K562 (cell line): ENCODE measurements at regions not wholly inside any gene's neighbourhood (a gene's known extent, or its start where the extent isn't known, plus 50 kb on each side); places are given as distances from the start of the nearest gene placed in this dataset.

ENCODE experiments used
- ATAC-seq: fragments of 200-7000 bp; cut with Tn5 transposase; 3 replicates; pipeline ENCODE4 v1.9.1; 2020; ENCODE audit warnings: moderate library complexity
- BruUV-seq: library from RNA; stranded (reverse); fragments of 400-500 nt; replicated peaks from 2 replicates; lab custom pipeline; 2021; lab: Mats Ljungman, UMichigan
- CTCF ChIA-PET: fragments of 300-600 bp; formaldehyde crosslinking; extraction: SDS; loops from one replicate; lab custom pipeline; 2021; ENCODE audit warnings: low intra/inter-chr PET ratio; lab: Yijun Ruan, JAX
- POLR2A ChIA-PET: fragments of 300-600, 350-650 bp; sonication (Branson Sonifier 250); formaldehyde crosslinking; extraction: SDS; loops from one replicate; lab custom pipeline; 2021; ENCODE audit warnings: antibody characterized with exemption, inconsistent platforms; lab: Yijun Ruan, JAX
- DNase-seq, 4 experiments: peaks; one replicate each; pipeline versions ENCODE4 v3.0.0 to v3.0.0-alpha.2; 2011 to 2018; ENCODE audit warnings: low spot score in 3 of 4, mixed read lengths in 3 of 4; ENCODE audit errors: extremely low read depth in 1 of 4
- FAIRE-seq: peaks from 2 replicates; lab custom pipeline; 2011; peaks lifted over from hg19 to GRCh38; lab: Jason Lieb, UNC
- H2AFZ ChIP-seq: 2 replicates; pipeline ENCODE4 v1.6.0; 2011; ENCODE audit warnings: low read depth, low read length, control low read depth, inconsistent platforms
- H3K27ac ChIP-seq: fragments of 200-600 bp; 3 replicates; pipeline ENCODE4 v1.8.0; 2011; ENCODE audit warnings: low read depth, mild to moderate bottlenecking, control low read depth, inconsistent platforms, low read length, moderate library complexity, mixed read lengths; ENCODE audit errors: extremely low read depth
- H3K27me3 ChIP-seq, 2 experiments: fragments of 300-600 bp in 1 of 2; 2 replicates in 1 of 2; 3 replicates in 1 of 2; pipeline versions ENCODE4 v1.6.0 to v1.8.0; 2011; ENCODE audit warnings: inconsistent platforms in 2 of 2, low read length in 2 of 2, mild to moderate bottlenecking in 1 of 2, mixed read lengths in 1 of 2, moderate library complexity in 1 of 2; ENCODE audit not compliant: control insufficient read depth in 2 of 2, insufficient read depth in 2 of 2
- H3K36me3 ChIP-seq: fragments of 300-600 bp; 3 replicates; pipeline ENCODE4 v1.8.0; 2011; ENCODE audit warnings: mild to moderate bottlenecking, low read length, inconsistent platforms; ENCODE audit not compliant: control insufficient read depth, insufficient read depth
- H3K4me1 ChIP-seq, 2 experiments: fragments of 200-600 bp in 1 of 2; replicated peaks in 1 of 2; 2 replicates in 1 of 2; 3 replicates in 1 of 2; pipeline versions ENCODE4 v1.5.1 to v1.8.0; 2011; ENCODE audit warnings: inconsistent platforms in 2 of 2, low read length in 2 of 2, mild to moderate bottlenecking in 1 of 2, mixed read lengths in 1 of 2, moderate library complexity in 1 of 2; ENCODE audit not compliant: control insufficient read depth in 2 of 2, insufficient read depth in 2 of 2
- H3K4me2 ChIP-seq: 2 replicates; pipeline ENCODE4 v1.6.1; 2011; ENCODE audit warnings: low read length, control low read depth, inconsistent platforms, mixed read lengths; ENCODE audit not compliant: insufficient read depth
- H3K4me3 ChIP-seq: fragments of 200-600 bp; sonication (generic), shearing (Covaris generic); 2 replicates; pipeline ENCODE4 v1.5.1; 2016; ENCODE audit warnings: control low read depth, inconsistent platforms
- H3K79me2 ChIP-seq: fragments of 200-600 bp; 3 replicates; pipeline ENCODE4 v1.8.0; 2011; ENCODE audit warnings: low read length, inconsistent platforms; ENCODE audit not compliant: control insufficient read depth, insufficient read depth
- H3K9ac ChIP-seq, 2 experiments: 2 replicates each; pipeline versions ENCODE4 v1.6.0 to v1.6.1; 2011; ENCODE audit warnings: low read depth in 2 of 2, low read length in 2 of 2, control low read depth in 1 of 2, inconsistent platforms in 1 of 2, mild to moderate bottlenecking in 1 of 2, mixed read lengths in 1 of 2; ENCODE audit not compliant: insufficient read depth in 1 of 2
- H3K9me1 ChIP-seq: one replicate; pipeline ENCODE4 v1.6.0; 2011; ENCODE audit warnings: inconsistent platforms, mild to moderate bottlenecking, low read length, moderate library complexity; ENCODE audit not compliant: control insufficient read depth, insufficient read depth
- H3K9me3 ChIP-seq: replicated peaks from 2 replicates; pipeline ENCODE4 v1.5.1; 2011; ENCODE audit warnings: low read depth, low read length, inconsistent platforms; ENCODE audit not compliant: control insufficient read depth, insufficient read depth
- H4K20me1 ChIP-seq: replicated peaks from 2 replicates; pipeline ENCODE4 v1.6.1; 2011; ENCODE audit warnings: low read length, inconsistent platforms, mixed read lengths; ENCODE audit not compliant: control insufficient read depth, insufficient read depth
- ADNP ChIP-seq: fragments of 200-800 bp; sonication (Bioruptor generic); IDR thresholded peaks from 2 replicates; pipeline ENCODE4 v1.6.1; 2016; ENCODE audit warnings: missing genetic modification characterization, missing compliant biosample characterization
- ETS2 ChIP-seq: IDR thresholded peaks from 2 replicates; pipeline ENCODE4 v1.6.1; 2016; ENCODE audit warnings: borderline replicate concordance, missing genetic modification characterization, mild to moderate bottlenecking, moderate library complexity, missing compliant biosample characterization; ENCODE audit not compliant: poor library complexity, severe bottlenecking
- LARP7 ChIP-seq: fragments of 450-650 bp; IDR thresholded peaks from 2 replicates; pipeline ENCODE4 v1.6.1; 2016
- SRSF3 ChIP-seq: fragments of 200-400 bp; formaldehyde crosslinking; IDR thresholded peaks from 2 replicates; pipeline ENCODE4 v1.6.1; 2016; ENCODE audit warnings: mild to moderate bottlenecking, low read length, moderate library complexity; ENCODE audit not compliant: insufficient read depth
- ZC3H4 ChIP-seq: sonication (generic); formaldehyde crosslinking; IDR thresholded peaks from 2 replicates; pipeline ENCODE4 v1.9.0; 2021; ENCODE audit warnings: missing genetic modification reagents, borderline replicate concordance
- ZNF212 ChIP-seq: fragments of 450-650 bp; formaldehyde crosslinking; IDR thresholded peaks from 2 replicates; pipeline ENCODE4 v1.4.0; 2020; ENCODE audit warnings: mild to moderate bottlenecking
- WGBS: fragments of 100-300 bp; shearing (Covaris generic); methylation state at CpG from one replicate; pipeline ENCODE4 v1.1.6; 2016; ENCODE audit warnings: low coverage, mixed read lengths; ENCODE audit not compliant: insufficient coverage; ENCODE audit errors: missing lambda C conversion rate; 5-methylcytosine and 5-hydroxymethylcytosine counted together
- in situ Hi-C: fragments of 300-500 bp; cut with MboI; formaldehyde crosslinking; loops from 4 replicates; pipeline ENCODE4 v1.15.0; 2018; ENCODE audit warnings: inconsistent platforms, mixed read lengths
- intact Hi-C: fragments of 100-400 bp; cut with micrococcal nuclease; formaldehyde crosslinking; loops from 2 replicates; pipeline ENCODE4 v1.14.2; 2022
- TF ChIP-seq, protein P1 (sequence below): fragments of 450-650 bp; IDR thresholded peaks from 2 replicates; pipeline ENCODE4 v1.6.1; 2016; ENCODE audit warnings: mild to moderate bottlenecking, moderate library complexity
- TF ChIP-seq, protein P2 (sequence below): sonication (generic); formaldehyde crosslinking; IDR thresholded peaks from 2 replicates; pipeline ENCODE4 v1.8.0; 2022; ENCODE audit warnings: mild to moderate bottlenecking, missing genetic modification reagents

DNA sequence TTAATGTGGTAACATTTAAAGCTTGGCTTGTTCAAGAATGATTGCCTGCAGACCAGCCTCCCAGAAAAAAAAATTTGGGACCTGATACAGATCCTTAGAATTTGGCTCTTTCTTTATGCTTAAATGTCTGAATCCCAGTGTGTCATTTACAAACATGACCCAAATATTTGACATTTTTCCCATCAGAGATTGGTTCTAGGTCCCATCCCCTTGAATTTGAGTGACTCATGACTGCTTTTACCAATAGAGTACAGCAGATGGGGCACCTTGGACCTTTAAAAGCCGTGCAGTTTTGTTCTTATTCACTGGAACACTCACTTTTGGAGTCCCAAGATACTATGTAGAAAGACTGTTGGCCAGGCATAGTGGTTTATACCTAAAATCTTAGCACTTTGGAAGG, 231.6 kb downstream of the ZIC1 start:
- in situ Hi-C loops (no loop called here), intact Hi-C loops (no loop called here)
- POLR2A ChIA-PET, result no interaction called here
- CTCF ChIA-PET, result no interaction called here
- FAIRE-seq (no peak), DNase-seq (no peak), ATAC-seq (no peak)
- H3K9me1 ChIP-seq, result no peaks in the 10 kb centered on the region
- no peak overlapping the region for H3K9ac ChIP-seq
- H4K20me1 ChIP-seq, result no peaks in the 10 kb centered on the region
- WGBS, result 0% methylated on average over 1 of the region's 1 CpG
- H2AFZ ChIP-seq, result no peak overlapping the region
- no peak overlapping the region for H3K4me3 ChIP-seq
- no peaks in the 10 kb centered on the region for H3K27me3 ChIP-seq
- H3K9me3 ChIP-seq, result no peaks in the 10 kb centered on the region
- BruUV-seq, result no TSS peak
- no peaks in the 10 kb centered on the region for H3K79me2 ChIP-seq
- no peaks in the 10 kb centered on the region for H3K4me1 ChIP-seq
- no peak overlapping the region for H3K4me2 ChIP-seq
- H3K36me3 ChIP-seq, result no peaks in the 10 kb centered on the region
- TF ChIP-seq LARP7, result no peak
- no peak for TF ChIP-seq ETS2 (tag)
- no peak for TF ChIP-seq ADNP
- TF ChIP-seq, protein P1, sequence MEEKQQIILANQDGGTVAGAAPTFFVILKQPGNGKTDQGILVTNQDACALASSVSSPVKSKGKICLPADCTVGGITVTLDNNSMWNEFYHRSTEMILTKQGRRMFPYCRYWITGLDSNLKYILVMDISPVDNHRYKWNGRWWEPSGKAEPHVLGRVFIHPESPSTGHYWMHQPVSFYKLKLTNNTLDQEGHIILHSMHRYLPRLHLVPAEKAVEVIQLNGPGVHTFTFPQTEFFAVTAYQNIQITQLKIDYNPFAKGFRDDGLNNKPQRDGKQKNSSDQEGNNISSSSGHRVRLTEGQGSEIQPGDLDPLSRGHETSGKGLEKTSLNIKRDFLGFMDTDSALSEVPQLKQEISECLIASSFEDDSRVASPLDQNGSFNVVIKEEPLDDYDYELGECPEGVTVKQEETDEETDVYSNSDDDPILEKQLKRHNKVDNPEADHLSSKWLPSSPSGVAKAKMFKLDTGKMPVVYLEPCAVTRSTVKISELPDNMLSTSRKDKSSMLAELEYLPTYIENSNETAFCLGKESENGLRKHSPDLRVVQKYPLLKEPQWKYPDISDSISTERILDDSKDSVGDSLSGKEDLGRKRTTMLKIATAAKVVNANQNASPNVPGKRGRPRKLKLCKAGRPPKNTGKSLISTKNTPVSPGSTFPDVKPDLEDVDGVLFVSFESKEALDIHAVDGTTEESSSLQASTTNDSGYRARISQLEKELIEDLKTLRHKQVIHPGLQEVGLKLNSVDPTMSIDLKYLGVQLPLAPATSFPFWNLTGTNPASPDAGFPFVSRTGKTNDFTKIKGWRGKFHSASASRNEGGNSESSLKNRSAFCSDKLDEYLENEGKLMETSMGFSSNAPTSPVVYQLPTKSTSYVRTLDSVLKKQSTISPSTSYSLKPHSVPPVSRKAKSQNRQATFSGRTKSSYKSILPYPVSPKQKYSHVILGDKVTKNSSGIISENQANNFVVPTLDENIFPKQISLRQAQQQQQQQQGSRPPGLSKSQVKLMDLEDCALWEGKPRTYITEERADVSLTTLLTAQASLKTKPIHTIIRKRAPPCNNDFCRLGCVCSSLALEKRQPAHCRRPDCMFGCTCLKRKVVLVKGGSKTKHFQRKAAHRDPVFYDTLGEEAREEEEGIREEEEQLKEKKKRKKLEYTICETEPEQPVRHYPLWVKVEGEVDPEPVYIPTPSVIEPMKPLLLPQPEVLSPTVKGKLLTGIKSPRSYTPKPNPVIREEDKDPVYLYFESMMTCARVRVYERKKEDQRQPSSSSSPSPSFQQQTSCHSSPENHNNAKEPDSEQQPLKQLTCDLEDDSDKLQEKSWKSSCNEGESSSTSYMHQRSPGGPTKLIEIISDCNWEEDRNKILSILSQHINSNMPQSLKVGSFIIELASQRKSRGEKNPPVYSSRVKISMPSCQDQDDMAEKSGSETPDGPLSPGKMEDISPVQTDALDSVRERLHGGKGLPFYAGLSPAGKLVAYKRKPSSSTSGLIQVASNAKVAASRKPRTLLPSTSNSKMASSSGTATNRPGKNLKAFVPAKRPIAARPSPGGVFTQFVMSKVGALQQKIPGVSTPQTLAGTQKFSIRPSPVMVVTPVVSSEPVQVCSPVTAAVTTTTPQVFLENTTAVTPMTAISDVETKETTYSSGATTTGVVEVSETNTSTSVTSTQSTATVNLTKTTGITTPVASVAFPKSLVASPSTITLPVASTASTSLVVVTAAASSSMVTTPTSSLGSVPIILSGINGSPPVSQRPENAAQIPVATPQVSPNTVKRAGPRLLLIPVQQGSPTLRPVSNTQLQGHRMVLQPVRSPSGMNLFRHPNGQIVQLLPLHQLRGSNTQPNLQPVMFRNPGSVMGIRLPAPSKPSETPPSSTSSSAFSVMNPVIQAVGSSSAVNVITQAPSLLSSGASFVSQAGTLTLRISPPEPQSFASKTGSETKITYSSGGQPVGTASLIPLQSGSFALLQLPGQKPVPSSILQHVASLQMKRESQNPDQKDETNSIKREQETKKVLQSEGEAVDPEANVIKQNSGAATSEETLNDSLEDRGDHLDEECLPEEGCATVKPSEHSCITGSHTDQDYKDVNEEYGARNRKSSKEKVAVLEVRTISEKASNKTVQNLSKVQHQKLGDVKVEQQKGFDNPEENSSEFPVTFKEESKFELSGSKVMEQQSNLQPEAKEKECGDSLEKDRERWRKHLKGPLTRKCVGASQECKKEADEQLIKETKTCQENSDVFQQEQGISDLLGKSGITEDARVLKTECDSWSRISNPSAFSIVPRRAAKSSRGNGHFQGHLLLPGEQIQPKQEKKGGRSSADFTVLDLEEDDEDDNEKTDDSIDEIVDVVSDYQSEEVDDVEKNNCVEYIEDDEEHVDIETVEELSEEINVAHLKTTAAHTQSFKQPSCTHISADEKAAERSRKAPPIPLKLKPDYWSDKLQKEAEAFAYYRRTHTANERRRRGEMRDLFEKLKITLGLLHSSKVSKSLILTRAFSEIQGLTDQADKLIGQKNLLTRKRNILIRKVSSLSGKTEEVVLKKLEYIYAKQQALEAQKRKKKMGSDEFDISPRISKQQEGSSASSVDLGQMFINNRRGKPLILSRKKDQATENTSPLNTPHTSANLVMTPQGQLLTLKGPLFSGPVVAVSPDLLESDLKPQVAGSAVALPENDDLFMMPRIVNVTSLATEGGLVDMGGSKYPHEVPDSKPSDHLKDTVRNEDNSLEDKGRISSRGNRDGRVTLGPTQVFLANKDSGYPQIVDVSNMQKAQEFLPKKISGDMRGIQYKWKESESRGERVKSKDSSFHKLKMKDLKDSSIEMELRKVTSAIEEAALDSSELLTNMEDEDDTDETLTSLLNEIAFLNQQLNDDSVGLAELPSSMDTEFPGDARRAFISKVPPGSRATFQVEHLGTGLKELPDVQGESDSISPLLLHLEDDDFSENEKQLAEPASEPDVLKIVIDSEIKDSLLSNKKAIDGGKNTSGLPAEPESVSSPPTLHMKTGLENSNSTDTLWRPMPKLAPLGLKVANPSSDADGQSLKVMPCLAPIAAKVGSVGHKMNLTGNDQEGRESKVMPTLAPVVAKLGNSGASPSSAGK, result no peak
- no peak for TF ChIP-seq ZNF212 (CRISPR knock-in tag)
- no peak for TF ChIP-seq ZC3H4 (CRISPR knock-in tag)
- no peak for TF ChIP-seq SRSF3
- TF ChIP-seq, protein P2, sequence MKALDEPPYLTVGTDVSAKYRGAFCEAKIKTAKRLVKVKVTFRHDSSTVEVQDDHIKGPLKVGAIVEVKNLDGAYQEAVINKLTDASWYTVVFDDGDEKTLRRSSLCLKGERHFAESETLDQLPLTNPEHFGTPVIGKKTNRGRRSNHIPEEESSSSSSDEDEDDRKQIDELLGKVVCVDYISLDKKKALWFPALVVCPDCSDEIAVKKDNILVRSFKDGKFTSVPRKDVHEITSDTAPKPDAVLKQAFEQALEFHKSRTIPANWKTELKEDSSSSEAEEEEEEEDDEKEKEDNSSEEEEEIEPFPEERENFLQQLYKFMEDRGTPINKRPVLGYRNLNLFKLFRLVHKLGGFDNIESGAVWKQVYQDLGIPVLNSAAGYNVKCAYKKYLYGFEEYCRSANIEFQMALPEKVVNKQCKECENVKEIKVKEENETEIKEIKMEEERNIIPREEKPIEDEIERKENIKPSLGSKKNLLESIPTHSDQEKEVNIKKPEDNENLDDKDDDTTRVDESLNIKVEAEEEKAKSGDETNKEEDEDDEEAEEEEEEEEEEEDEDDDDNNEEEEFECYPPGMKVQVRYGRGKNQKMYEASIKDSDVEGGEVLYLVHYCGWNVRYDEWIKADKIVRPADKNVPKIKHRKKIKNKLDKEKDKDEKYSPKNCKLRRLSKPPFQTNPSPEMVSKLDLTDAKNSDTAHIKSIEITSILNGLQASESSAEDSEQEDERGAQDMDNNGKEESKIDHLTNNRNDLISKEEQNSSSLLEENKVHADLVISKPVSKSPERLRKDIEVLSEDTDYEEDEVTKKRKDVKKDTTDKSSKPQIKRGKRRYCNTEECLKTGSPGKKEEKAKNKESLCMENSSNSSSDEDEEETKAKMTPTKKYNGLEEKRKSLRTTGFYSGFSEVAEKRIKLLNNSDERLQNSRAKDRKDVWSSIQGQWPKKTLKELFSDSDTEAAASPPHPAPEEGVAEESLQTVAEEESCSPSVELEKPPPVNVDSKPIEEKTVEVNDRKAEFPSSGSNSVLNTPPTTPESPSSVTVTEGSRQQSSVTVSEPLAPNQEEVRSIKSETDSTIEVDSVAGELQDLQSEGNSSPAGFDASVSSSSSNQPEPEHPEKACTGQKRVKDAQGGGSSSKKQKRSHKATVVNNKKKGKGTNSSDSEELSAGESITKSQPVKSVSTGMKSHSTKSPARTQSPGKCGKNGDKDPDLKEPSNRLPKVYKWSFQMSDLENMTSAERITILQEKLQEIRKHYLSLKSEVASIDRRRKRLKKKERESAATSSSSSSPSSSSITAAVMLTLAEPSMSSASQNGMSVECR (CRISPR knock-in tag), result no peak
- no peak overlapping the region for H3K27ac ChIP-seq
